H1 (cell line): ENCODE measurements at regions not wholly inside any gene's neighbourhood (a gene's known extent, or its start where the extent isn't known, plus 50 kb on each side); places are given as distances from the start of the nearest gene placed in this dataset.

ENCODE experiments used
- CTCF ChIA-PET: fragments of 300-600 bp; sonication (Branson Sonifier 250); formaldehyde crosslinking; loops from one replicate; lab custom pipeline; 2021; ENCODE audit not compliant: partially characterized antibody; lab: Charles Lee
- POLR2A ChIA-PET: fragments of 300-600 bp; sonication (Branson Sonifier 250); formaldehyde crosslinking; loops from one replicate; lab custom pipeline; 2021; ENCODE audit warnings: inconsistent platforms; ENCODE audit not compliant: partially characterized antibody; lab: Charles Lee
- DNase-seq, 2 experiments: peaks; one replicate each; pipeline versions ENCODE4 v3.0.0 to v3.0.0-alpha.2; 2010 to 2022; ENCODE audit warnings: low spot score in 2 of 2, low read depth in 1 of 2, mixed read lengths in 1 of 2
- FAIRE-seq: peaks from 2 replicates; lab custom pipeline; 2011; peaks lifted over from hg19 to GRCh38; lab: Jason Lieb, UNC
- H2AFZ ChIP-seq: 2 replicates; pipeline ENCODE4 v1.8.1; 2012; ENCODE audit warnings: low read length, inconsistent platforms
- H2AK5ac ChIP-seq: 2 replicates; pipeline ENCODE4 v1.6.1; 2013; ENCODE audit warnings: low read depth, low read length
- H2BK120ac ChIP-seq: replicated peaks from 2 replicates; pipeline ENCODE3; 2013; ENCODE audit warnings: low read depth, low read length, inconsistent platforms
- H2BK12ac ChIP-seq: 2 replicates; pipeline ENCODE4 v1.6.1; 2013; ENCODE audit warnings: low read depth, low read length
- H2BK15ac ChIP-seq: 2 replicates; pipeline ENCODE4 v1.6.1; 2013; ENCODE audit warnings: low read length
- H2BK20ac ChIP-seq: 2 replicates; pipeline ENCODE4 v1.6.1; 2013; ENCODE audit warnings: low read length
- H2BK5ac ChIP-seq: 2 replicates; pipeline ENCODE4 v1.6.1; 2013; ENCODE audit warnings: low read depth, low read length
- H3K14ac ChIP-seq: 2 replicates; pipeline ENCODE4 v1.6.1; 2013; ENCODE audit warnings: inconsistent platforms; ENCODE audit not compliant: insufficient read length
- H3K18ac ChIP-seq: 2 replicates; pipeline ENCODE4 v1.6.1; 2013; ENCODE audit warnings: low read length; ENCODE audit errors: extremely low read depth
- H3K23ac ChIP-seq: 2 replicates; pipeline ENCODE4 v1.6.1; 2013; ENCODE audit warnings: inconsistent platforms; ENCODE audit not compliant: insufficient read length
- H3K23me2 ChIP-seq: 2 replicates; pipeline ENCODE4 v1.6.1; 2013; ENCODE audit warnings: low read depth, low read length
- H3K27ac ChIP-seq: 2 replicates; pipeline ENCODE4 v1.6.1; 2011; ENCODE audit warnings: low read depth, low read length, inconsistent platforms
- H3K27me3 ChIP-seq, 4 experiments: replicated peaks in 1 of 4; 1 replicate in 1 of 4; 2 replicates in 3 of 4; pipeline versions ENCODE4 v1.6.1 to v1.8.1; 2011 to 2013; ENCODE audit warnings: low read length in 3 of 4, mild to moderate bottlenecking in 3 of 4, inconsistent platforms in 2 of 4, mixed read lengths in 2 of 4, moderate library complexity in 1 of 4; ENCODE audit not compliant: control insufficient read depth in 3 of 4, insufficient read depth in 3 of 4; ENCODE audit errors: extremely low read depth in 1 of 4
- H3K36me3 ChIP-seq, 4 experiments: 2 replicates each; pipeline versions ENCODE4 v1.6.1 to v1.8.1; 2011 to 2013; ENCODE audit warnings: mild to moderate bottlenecking in 4 of 4, low read length in 3 of 4, moderate library complexity in 2 of 4, control low read depth in 1 of 4, inconsistent platforms in 1 of 4; ENCODE audit not compliant: insufficient read depth in 4 of 4, control insufficient read depth in 2 of 4
- H3K4ac ChIP-seq: replicated peaks from 2 replicates; pipeline ENCODE3; 2013; ENCODE audit warnings: low read length, low read depth, mixed read lengths, inconsistent platforms; ENCODE audit not compliant: insufficient read length
- H3K4me1 ChIP-seq, 4 experiments: replicated peaks in 1 of 4; 1 replicate in 1 of 4; 2 replicates in 3 of 4; pipeline versions ENCODE4 v1.6.1 to v1.8.1; 2011 to 2013; ENCODE audit warnings: low read length in 3 of 4, inconsistent platforms in 2 of 4, mixed read lengths in 1 of 4; ENCODE audit not compliant: insufficient read depth in 4 of 4, control insufficient read depth in 3 of 4
- H3K4me2 ChIP-seq, 2 experiments: 2 replicates each; pipeline versions ENCODE4 v1.6.1 to v1.8.1; 2011 to 2013; ENCODE audit warnings: low read depth in 2 of 2, low read length in 2 of 2, control low read depth in 1 of 2, inconsistent platforms in 1 of 2, mild to moderate bottlenecking in 1 of 2; ENCODE audit not compliant: insufficient read depth in 1 of 2
- H3K4me3 ChIP-seq, 4 experiments: fragments of 200-600, 300-600 bp in 1 of 4; sonication (generic), shearing (Covaris generic), sonication (Bioruptor Twin) in 1 of 4; 2 replicates each; pipeline versions ENCODE4 v1.5.1 to v1.8.1; 2011 to 2016; ENCODE audit warnings: low read length in 4 of 4, low read depth in 3 of 4, control low read depth in 2 of 4, inconsistent platforms in 2 of 4, mild to moderate bottlenecking in 2 of 4, mixed read lengths in 1 of 4, moderate library complexity in 1 of 4; ENCODE audit not compliant: insufficient read depth in 2 of 4; ENCODE audit errors: extremely low read depth in 1 of 4
- H3K56ac ChIP-seq: replicated peaks from 2 replicates; pipeline ENCODE3; 2013; ENCODE audit warnings: low read depth, mild to moderate bottlenecking, mixed read lengths, low read length, inconsistent platforms; ENCODE audit not compliant: insufficient read length
- H3K79me1 ChIP-seq: 2 replicates; pipeline ENCODE4 v1.6.1; 2013; ENCODE audit warnings: low read depth, low read length, control low read depth
- H3K79me2 ChIP-seq, 2 experiments: 2 replicates each; pipeline versions ENCODE4 v1.6.1 to v1.8.1; 2012 to 2013; ENCODE audit warnings: low read length in 2 of 2, mild to moderate bottlenecking in 2 of 2, inconsistent platforms in 1 of 2; ENCODE audit not compliant: insufficient read depth in 2 of 2, control insufficient read depth in 1 of 2
- H3K9ac ChIP-seq, 4 experiments: replicated peaks in 1 of 4; 1 replicate in 1 of 4; 2 replicates in 3 of 4; pipeline versions ENCODE4 v1.6.1 to v1.8.1; 2011 to 2013; ENCODE audit warnings: low read depth in 3 of 4, low read length in 3 of 4, control low read depth in 2 of 4, mild to moderate bottlenecking in 2 of 4, moderate library complexity in 2 of 4, inconsistent platforms in 1 of 4; ENCODE audit errors: extremely low read depth in 1 of 4
- H3K9me3 ChIP-seq, 2 experiments: 2 replicates each; pipeline versions ENCODE4 v1.6.1 to v1.8.1; 2012 to 2013; ENCODE audit warnings: mild to moderate bottlenecking in 2 of 2, moderate library complexity in 2 of 2, control low read depth in 1 of 2, inconsistent platforms in 1 of 2, low read depth in 1 of 2, low read length in 1 of 2, mixed read lengths in 1 of 2; ENCODE audit not compliant: insufficient read depth in 2 of 2
- H4K20me1 ChIP-seq, 2 experiments: replicated peaks in 1 of 2; 2 replicates each; pipeline versions ENCODE3 to v1.8.1; 2011 to 2013; ENCODE audit warnings: inconsistent platforms in 2 of 2, low read length in 2 of 2, mild to moderate bottlenecking in 1 of 2; ENCODE audit not compliant: insufficient read depth in 2 of 2, control insufficient read depth in 1 of 2
- H4K5ac ChIP-seq: 2 replicates; pipeline ENCODE4 v1.6.1; 2013; ENCODE audit warnings: low read length, low read depth, mixed read lengths, inconsistent platforms; ENCODE audit not compliant: insufficient read length
- H4K8ac ChIP-seq: 2 replicates; pipeline ENCODE4 v1.8.0; 2013; ENCODE audit warnings: mild to moderate bottlenecking, moderate library complexity, low read length, inconsistent platforms; ENCODE audit not compliant: insufficient read depth; ENCODE audit errors: extremely low read depth
- H4K91ac ChIP-seq: replicated peaks from 2 replicates; pipeline ENCODE3; 2013; ENCODE audit warnings: low read length, mixed read lengths, inconsistent platforms; ENCODE audit not compliant: insufficient read length
- BRCA1 ChIP-seq: IDR thresholded peaks from 2 replicates; pipeline ENCODE4 v1.6.1; 2012; ENCODE audit warnings: low read depth, low read length, improper control_type of control experiment
- CEBPB ChIP-seq: IDR thresholded peaks from 2 replicates; pipeline ENCODE4 v1.6.1; 2012; ENCODE audit warnings: low read depth, low read length
- CHD2 ChIP-seq: IDR thresholded peaks from 2 replicates; pipeline ENCODE4 v1.6.1; 2012; ENCODE audit warnings: low read length, improper control_type of control experiment
- FOSL1 ChIP-seq: IDR thresholded peaks from 2 replicates; pipeline ENCODE4 v1.6.1; 2011; ENCODE audit warnings: mild to moderate bottlenecking, low read depth, low read length, moderate library complexity; ENCODE audit not compliant: insufficient read depth
- JUN ChIP-seq: IDR thresholded peaks from 2 replicates; pipeline ENCODE4 v1.6.1; 2011; ENCODE audit warnings: low read depth, mild to moderate bottlenecking, improper control_type of control experiment, low read length
- POLR2A ChIP-seq, 2 experiments: IDR thresholded peaks; 1 replicate in 1 of 2; 2 replicates in 1 of 2; pipeline ENCODE4 v1.6.1; 2011; ENCODE audit warnings: low read depth in 2 of 2, low read length in 2 of 2, mild to moderate bottlenecking in 2 of 2; ENCODE audit errors: control extremely low read depth in 1 of 2
- POU5F1 ChIP-seq: IDR thresholded peaks from 2 replicates; pipeline ENCODE4 v1.6.1; 2011; ENCODE audit warnings: low read depth, mild to moderate bottlenecking, low read length, moderate library complexity
- RNF2 ChIP-seq: fragments of 200-900, 300-1000 bp; sonication (generic); IDR thresholded peaks from 2 replicates; pipeline ENCODE4 v1.7.1; 2016; ENCODE audit warnings: borderline replicate concordance, low read depth, mild to moderate bottlenecking, antibody characterized with exemption, low read length; ENCODE audit not compliant: poor library complexity, severe bottlenecking; ENCODE audit errors: missing control alignments
- SP1 ChIP-seq: IDR thresholded peaks from 2 replicates; pipeline ENCODE4 v1.6.1; 2011; ENCODE audit warnings: low read depth, low read length
- SP4 ChIP-seq: IDR thresholded peaks from 2 replicates; pipeline ENCODE4 v1.6.1; 2012; ENCODE audit warnings: low read length, inconsistent platforms
- ZNF274 ChIP-seq: IDR thresholded peaks from 2 replicates; pipeline ENCODE4 v1.7.0; 2012; ENCODE audit warnings: low read length, borderline replicate concordance; ENCODE audit errors: extremely low read depth
- WGBS, 2 experiments: shearing (Covaris generic) in 1 of 2; methylation state at CpG; one replicate each; pipeline versions ENCODE4 v1.1.6 to v1.1.7; 2013 to 2015; ENCODE audit warnings: low lambda C conversion rate in 2 of 2, mixed read lengths in 2 of 2, inconsistent platforms in 1 of 2, low coverage in 1 of 2, missing lambda C conversion rate in 1 of 2; ENCODE audit not compliant: insufficient replicate concordance in 2 of 2, insufficient coverage in 1 of 2, insufficient read length in 1 of 2; ENCODE audit errors: extremely low coverage in 1 of 2, missing lambda C conversion rate in 1 of 2; 5-methylcytosine and 5-hydroxymethylcytosine counted together

- H3K27me3 ChIP-seq, result no peaks in the 10 kb centered on the region
- H3K23me2 ChIP-seq, result no peaks in the 10 kb centered on the region
- no peak overlapping the region for H3K23ac ChIP-seq
- no peaks in the 10 kb centered on the region for H3K9me3 ChIP-seq
- peaks cover 0 to 6% (median 1%) of the 10 kb centered on the region in 4 experiments; a peak in 1 of 7 replicates for H3K4me1 ChIP-seq
- no peak overlapping the region for H3K27ac ChIP-seq
- no peak overlapping the region for H3K56ac ChIP-seq
- no peaks in the 10 kb centered on the region for H3K79me1 ChIP-seq
- no peak overlapping the region for H4K8ac ChIP-seq
- ChIA-PET POLR2A (no interaction called here), CTCF (no interaction called here)
- H3K36me3 ChIP-seq, result no peaks in the 10 kb centered on the region
- no peak overlapping the region for H2AK5ac ChIP-seq
- no peak overlapping the region for H2BK15ac ChIP-seq
- no peak overlapping the region for H3K4me2 ChIP-seq
- no peak overlapping the region for H3K4ac ChIP-seq
- H4K91ac ChIP-seq, result no peak overlapping the region
- no peak overlapping the region for H2BK12ac ChIP-seq
- no peak overlapping the region for H3K14ac ChIP-seq
- H2AFZ ChIP-seq, result no peak overlapping the region
- H2BK120ac ChIP-seq, result no peak overlapping the region
- no peak for TF ChIP-seq SP4
- TF ChIP-seq ZNF274, result no peak
- TF ChIP-seq JUN, result no peak
- TF ChIP-seq RNF2, result no peak
- no peak for TF ChIP-seq CEBPB
- no peak for TF ChIP-seq POU5F1
- TF ChIP-seq BRCA1, result no peak
- TF ChIP-seq SP1, result no peak
- TF ChIP-seq POLR2A (IDR thresholded peaks at IDR 0.05; ENCODE audit: control extremely low read depth in 1 of 2, low read depth in 2 of 2, low read length in 2 of 2), result no peak
- no peak for TF ChIP-seq CHD2
- no peak for TF ChIP-seq FOSL1
- no peaks in the 10 kb centered on the region for H3K79me2 ChIP-seq
- H2BK20ac ChIP-seq, result no peak overlapping the region
- H3K4me3 ChIP-seq, result no peak overlapping the region
- no peak for DNase-seq
- H3K9ac ChIP-seq, result no peak overlapping the region
- FAIRE-seq, result no peak
- no peak overlapping the region for H2BK5ac ChIP-seq
- H4K5ac ChIP-seq, result no peak overlapping the region
- H3K18ac ChIP-seq, result no peak overlapping the region
- H4K20me1 ChIP-seq, result no peaks in the 10 kb centered on the region
- WGBS, 2 experiments, result 95% methylated on average over 3 of the region's 3 CpGs; no CpG with 5 or more reads in 1 of the 2 experiments
These were observed 165.5 kb downstream of the PIK3R1 start for GRCh38 chr5:68381060-68381459.
